Fibroblast of lung (primary cell): ENCODE measurements at regions not wholly inside any gene's neighbourhood (a gene's known extent, or its start where the extent isn't known, plus 50 kb on each side); places are given as distances from the start of the nearest gene placed in this dataset.
"Not testable (repeated sequence)": the region's sequence is repeated elsewhere in the genome, so short reads cannot be mapped to it uniquely, and the experiment has no call there.

ENCODE experiments used
- DNase-seq, 2 donors: peaks; one replicate each; pipeline versions ENCODE4 v3.0.0 to v3.0.0-alpha.2; 2010; ENCODE audit warnings: low read depth in 2 of 2
- H2AFZ ChIP-seq: 2 replicates; pipeline ENCODE4 v1.5.1; 2012; ENCODE audit warnings: low read length, control low read depth, inconsistent platforms
- H3K27ac ChIP-seq: 2 replicates; pipeline ENCODE4 v1.5.1; 2011; ENCODE audit warnings: low read length, control low read depth; ENCODE audit not compliant: insufficient read depth
- H3K27me3 ChIP-seq: 2 replicates; pipeline ENCODE4 v1.5.1; 2011; ENCODE audit warnings: mild to moderate bottlenecking, low read length; ENCODE audit not compliant: control insufficient read depth, insufficient read depth
- H3K36me3 ChIP-seq: 2 replicates; pipeline ENCODE4 v1.5.1; 2011; ENCODE audit warnings: low read length; ENCODE audit not compliant: control insufficient read depth, insufficient read depth
- H3K4me1 ChIP-seq: 2 replicates; pipeline ENCODE4 v1.5.1; 2011; ENCODE audit warnings: low read length; ENCODE audit not compliant: control insufficient read depth, insufficient read depth; ENCODE audit errors: extremely low read depth
- H3K4me2 ChIP-seq: 2 replicates; pipeline ENCODE4 v1.5.1; 2011; ENCODE audit warnings: low read length, control low read depth; ENCODE audit not compliant: insufficient read depth; ENCODE audit errors: extremely low read depth
- H3K4me3 ChIP-seq, 4 experiments: fragments of 200-600 bp in 1 of 4; sonication (generic) in 1 of 4; replicated peaks in 1 of 4; 2 replicates each; pipeline ENCODE4 v1.5.1; 2011 to 2016; ENCODE audit warnings: low read length in 4 of 4, low read depth in 3 of 4, mild to moderate bottlenecking in 3 of 4, control low read depth in 2 of 4, inconsistent platforms in 1 of 4, mixed read lengths in 1 of 4; ENCODE audit not compliant: insufficient read depth in 1 of 4; ENCODE audit errors: control extremely low read depth in 1 of 4
- H3K79me2 ChIP-seq: 2 replicates; pipeline ENCODE4 v1.5.1; 2012; ENCODE audit warnings: mild to moderate bottlenecking, low read length, inconsistent platforms; ENCODE audit not compliant: control insufficient read depth, insufficient read depth
- H3K9ac ChIP-seq: 2 replicates; pipeline ENCODE4 v1.5.1; 2011; ENCODE audit warnings: mild to moderate bottlenecking, low read length, control low read depth; ENCODE audit not compliant: insufficient read depth
- H3K9me3 ChIP-seq: 2 replicates; pipeline ENCODE4 v1.5.1; 2012; ENCODE audit warnings: low read depth, low read length; ENCODE audit not compliant: control insufficient read depth, insufficient read depth
- H4K20me1 ChIP-seq: 2 replicates; pipeline ENCODE4 v1.5.1; 2011; ENCODE audit warnings: low read length; ENCODE audit not compliant: control insufficient read depth, insufficient read depth; ENCODE audit errors: extremely low read depth
- CTCF ChIP-seq, 2 donors: IDR thresholded peaks in 1 of 2; conservative IDR thresholded peaks in 1 of 2; 1 replicate in 1 of 2; 2 replicates in 1 of 2; pipeline ENCODE4 v1.5.1; 2011 to 2012; ENCODE audit warnings: low read length in 2 of 2, control low read depth in 1 of 2, inconsistent platforms in 1 of 2, low read depth in 1 of 2, mild to moderate bottlenecking in 1 of 2
- EZH2 ChIP-seq: IDR thresholded peaks from 2 replicates; pipeline ENCODE4 v1.5.1; 2012; ENCODE audit warnings: low read length, control low read depth, mild to moderate bottlenecking; ENCODE audit errors: missing control alignments

GRCh38 chr5:51686622-51687021, 303.4 kb downstream of the ISL1 start:
- TF ChIP-seq CTCF (conservative IDR thresholded peaks at IDR 0.05 in 1 of 2, IDR thresholded peaks at IDR 0.05 in 1 of 2; ENCODE audit: low read depth in 1 of 2, low read length in 2 of 2) (no peak), EZH2 (no peak)
- no peak for DNase-seq
- H3K27ac ChIP-seq, result no peak overlapping the region
- H3K4me3 ChIP-seq, result no peak overlapping the region
- H2AFZ ChIP-seq, result no peak overlapping the region
- no peaks in the 10 kb centered on the region for H4K20me1 ChIP-seq
- H3K9ac ChIP-seq, result no peak overlapping the region
- H3K27me3 ChIP-seq, result no peaks in the 10 kb centered on the region
- no peaks in the 10 kb centered on the region for H3K4me1 ChIP-seq
- H3K9me3 ChIP-seq, result no peaks in the 10 kb centered on the region
- H3K79me2 ChIP-seq, result no peaks in the 10 kb centered on the region
- H3K4me2 ChIP-seq, result no peak overlapping the region
- H3K36me3 ChIP-seq, result no peaks in the 10 kb centered on the region

DNA sequence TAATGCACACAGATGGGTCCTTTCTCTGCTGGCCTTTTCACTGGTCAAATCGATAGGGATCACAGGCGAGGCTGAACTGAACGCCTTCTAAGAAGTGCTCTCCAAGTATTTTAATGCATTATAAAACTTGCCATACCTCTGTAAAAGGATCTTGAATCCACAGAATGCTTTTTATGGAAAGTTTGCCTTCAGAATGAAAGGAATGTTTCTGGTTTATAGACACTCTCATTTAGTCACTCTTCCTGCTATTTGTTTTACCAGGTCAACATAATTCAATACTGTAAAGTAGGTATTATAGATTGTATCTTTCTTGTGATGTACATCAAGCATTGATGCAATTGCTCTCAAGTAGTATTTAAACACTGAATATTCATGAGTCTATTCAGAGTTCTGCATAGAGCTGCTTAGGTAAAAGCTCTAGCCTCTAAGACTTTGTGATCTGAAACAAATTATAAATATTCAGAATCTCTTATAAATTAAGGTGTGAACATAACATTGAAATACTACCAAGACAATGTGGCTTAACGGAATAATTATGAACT, 308.4 kb downstream of the ISL1 start:
- no peaks in the 10 kb centered on the region for H3K79me2 ChIP-seq
- no peak overlapping the region for H3K27ac ChIP-seq
- H3K9ac ChIP-seq, result no peak overlapping the region
- no peak for DNase-seq
- no peaks in the 10 kb centered on the region for H3K36me3 ChIP-seq
- no peaks in the 10 kb centered on the region for H3K27me3 ChIP-seq
- H4K20me1 ChIP-seq, result no peaks in the 10 kb centered on the region
- no peaks in the 10 kb centered on the region for H3K4me1 ChIP-seq
- H3K9me3 ChIP-seq, result no peaks in the 10 kb centered on the region
- no peak overlapping the region for H3K4me2 ChIP-seq
- no peak overlapping the region for H2AFZ ChIP-seq
- H3K4me3 ChIP-seq, result no peak overlapping the region
- no peak for TF ChIP-seq EZH2

GRCh38 chr5:51694826-51695225, 311.6 kb downstream of the ISL1 start:
- no peak overlapping the region for H3K4me2 ChIP-seq
- H3K9ac ChIP-seq, result no peak overlapping the region
- H3K9me3 ChIP-seq, result no peaks in the 10 kb centered on the region
- H2AFZ ChIP-seq, result no peak overlapping the region
- no peaks in the 10 kb centered on the region for H3K4me1 ChIP-seq
- H3K36me3 ChIP-seq, result no peaks in the 10 kb centered on the region
- H3K27me3 ChIP-seq, result no peaks in the 10 kb centered on the region
- no peaks in the 10 kb centered on the region for H4K20me1 ChIP-seq
- no peak overlapping the region for H3K4me3 ChIP-seq
- no peaks in the 10 kb centered on the region for H3K79me2 ChIP-seq
- TF ChIP-seq EZH2, result no peak
- no peak for DNase-seq
- H3K27ac ChIP-seq, result no peak overlapping the region

- H3K27me3 ChIP-seq, result no peaks in the 10 kb centered on the region
- no peaks in the 10 kb centered on the region for H3K36me3 ChIP-seq
- H3K4me3 ChIP-seq, result no peak overlapping the region
- no peak for DNase-seq
- TF ChIP-seq EZH2, result no peak
- no peak for TF ChIP-seq CTCF (conservative IDR thresholded peaks at IDR 0.05 in 1 of 2, IDR thresholded peaks at IDR 0.05 in 1 of 2; ENCODE audit: low read depth in 1 of 2, low read length in 2 of 2)
- no peaks in the 10 kb centered on the region for H3K79me2 ChIP-seq
- H4K20me1 ChIP-seq, result no peaks in the 10 kb centered on the region
- no peak overlapping the region for H2AFZ ChIP-seq
- H3K4me2 ChIP-seq, result no peak overlapping the region
- no peak overlapping the region for H3K27ac ChIP-seq
- H3K9me3 ChIP-seq, result no peaks in the 10 kb centered on the region
- no peaks in the 10 kb centered on the region for H3K4me1 ChIP-seq
- no peak overlapping the region for H3K9ac ChIP-seq
Measured at GRCh38 chr5:51696122-51696521, 312.9 kb downstream of the ISL1 start.

- not testable (repeated sequence) for H3K27me3 ChIP-seq, H3K36me3 ChIP-seq, H4K20me1 ChIP-seq
Measured at GRCh38 chr5:51702046-51702445, 318.8 kb downstream of the ISL1 start.

More at GRCh38 chr5:51702046-51702445, 318.8 kb downstream of the ISL1 start:
- H3K9me3 ChIP-seq, H3K4me2 ChIP-seq, H3K79me2 ChIP-seq, DNase-seq, H3K4me3 ChIP-seq, H2AFZ ChIP-seq, H3K4me1 ChIP-seq, H3K27ac ChIP-seq, H3K9ac ChIP-seq: not testable (repeated sequence)
